Neural progenitor cell (in vitro differentiated cells): ENCODE measurements at regions not wholly inside any gene's neighbourhood (a gene's known extent, or its start where the extent isn't known, plus 50 kb on each side); places are given as distances from the start of the nearest gene placed in this dataset.
"Not testable (repeated sequence)": the region's sequence is repeated elsewhere in the genome, so short reads cannot be mapped to it uniquely, and the experiment has no call there.

ENCODE experiments used
- DNase-seq: peaks from one replicate; pipeline ENCODE4 v3.0.0-alpha.2; 2016; ENCODE audit warnings: low spot score
- H2AFZ ChIP-seq: fragments of 200-600 bp; sonication (generic); replicated peaks from 2 replicates; pipeline ENCODE4 v1.6.1; 2016; ENCODE audit warnings: antibody characterized with exemption
- H3F3A ChIP-seq: fragments of 200-600 bp; sonication (generic); 2 replicates; pipeline ENCODE4 v1.6.1; 2016; ENCODE audit warnings: antibody characterized with exemption, low read depth
- H3K27ac ChIP-seq: fragments of 200-600 bp; sonication (generic); 2 replicates; pipeline ENCODE4 v1.5.1; 2016; ENCODE audit warnings: mild to moderate bottlenecking
- H3K27me3 ChIP-seq: fragments of 200-600 bp; sonication (generic); 2 replicates; pipeline ENCODE4 v1.6.1; 2016; ENCODE audit warnings: mild to moderate bottlenecking, moderate library complexity
- H3K36me3 ChIP-seq: fragments of 200-600 bp; sonication (generic); 2 replicates; pipeline ENCODE4 v1.5.1; 2016
- H3K4me1 ChIP-seq: fragments of 200-600 bp; sonication (generic); 2 replicates; pipeline ENCODE4 v1.6.1; 2016; ENCODE audit warnings: mixed run types
- H3K4me2 ChIP-seq: fragments of 200-600 bp; sonication (generic); 2 replicates; pipeline ENCODE4 v1.6.1; 2016
- H3K4me3 ChIP-seq: fragments of 200-600 bp; sonication (generic); 2 replicates; pipeline ENCODE4 v1.5.1; 2016
- H3K79me2 ChIP-seq: fragments of 200-600 bp; sonication (generic); 2 replicates; pipeline ENCODE4 v1.6.1; 2016; ENCODE audit warnings: low read depth
- H3K9ac ChIP-seq: fragments of 200-600 bp; sonication (generic); 2 replicates; pipeline ENCODE4 v1.6.1; 2016
- H3K9me3 ChIP-seq: fragments of 200-600 bp; sonication (generic); 2 replicates; pipeline ENCODE4 v1.5.1; 2016; ENCODE audit warnings: low read depth
- H4K20me1 ChIP-seq: fragments of 200-600 bp; sonication (generic); 2 replicates; pipeline ENCODE4 v1.6.1; 2016; ENCODE audit warnings: low read depth
- H3K27ac Mint-ChIP-seq: 3 replicates; pipeline ENCODE4 v1.8.0; 2021; ENCODE audit warnings: mixed read lengths
- H3K27me3 Mint-ChIP-seq: 2 replicates; pipeline ENCODE4 v1.8.0; 2022; ENCODE audit warnings: low read depth, mild to moderate bottlenecking, inconsistent platforms, moderate library complexity, mixed read lengths; ENCODE audit not compliant: insufficient read depth
- H3K36me3 Mint-ChIP-seq: 3 replicates; pipeline ENCODE4 v1.8.0; 2021; ENCODE audit warnings: mixed read lengths
- H3K4me1 Mint-ChIP-seq: 3 replicates; pipeline ENCODE4 v1.8.0; 2021; ENCODE audit warnings: mixed read lengths
- H3K4me3 Mint-ChIP-seq: 3 replicates; pipeline ENCODE4 v1.8.0; 2021; ENCODE audit warnings: mild to moderate bottlenecking, moderate library complexity, mixed read lengths
- H3K9me3 Mint-ChIP-seq: 3 replicates; pipeline ENCODE4 v1.8.0; 2020; ENCODE audit warnings: mixed read lengths
- CTCF ChIP-seq: fragments of 200-600 bp; sonication (generic); IDR thresholded peaks from 2 replicates; pipeline ENCODE4 v1.5.1; 2017; ENCODE audit warnings: antibody characterized with exemption, mild to moderate bottlenecking
- EZH2 ChIP-seq: fragments of 200-600 bp; sonication (generic); IDR thresholded peaks from 2 replicates; pipeline ENCODE4 v1.6.1; 2017; ENCODE audit warnings: antibody characterized with exemption, mild to moderate bottlenecking, moderate library complexity
- EZH2phosphoT487 ChIP-seq: fragments of 200-600 bp; sonication (generic); IDR thresholded peaks from 2 replicates; pipeline ENCODE4 v1.6.1; 2017; ENCODE audit warnings: antibody characterized with exemption

DNA sequence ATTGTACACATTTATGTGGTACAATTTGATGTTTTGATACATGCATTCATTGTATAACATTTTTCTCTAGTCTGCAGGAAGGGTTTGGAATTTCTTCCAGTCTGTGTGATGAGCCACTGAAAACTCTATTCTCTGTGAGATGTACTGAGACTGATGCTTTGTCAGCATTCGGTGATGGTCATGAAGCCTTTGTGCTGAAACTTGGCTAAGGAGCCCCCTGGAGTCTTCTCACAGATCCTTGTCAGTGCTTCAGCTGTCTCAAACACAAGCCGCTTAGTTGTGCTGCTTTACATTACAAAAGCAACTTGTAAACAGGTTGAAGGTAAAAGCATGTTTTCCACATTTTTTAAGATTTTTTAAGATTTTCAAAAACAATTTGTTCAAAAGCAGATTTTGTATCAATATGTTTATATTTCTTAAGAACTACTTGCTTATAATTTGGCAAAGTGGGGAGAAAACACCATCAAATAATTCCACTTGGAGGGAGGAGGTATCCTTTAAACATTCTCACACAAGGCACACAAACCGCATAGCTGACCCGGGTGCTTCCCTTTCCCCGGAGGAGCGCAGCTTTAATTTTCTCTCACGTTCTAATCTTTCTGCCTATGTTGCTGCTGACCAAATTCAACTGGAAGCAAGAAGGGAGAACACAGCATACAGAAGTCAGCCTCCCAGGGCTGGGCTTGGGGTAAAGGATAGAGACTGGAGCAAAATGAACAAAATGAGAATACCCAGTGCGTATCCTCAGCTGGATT is 249.8 kb upstream of the VSTM2A start:
- peak overlapping the region; percentile 24 for H3K4me3 ChIP-seq
- H2AFZ ChIP-seq, result peak overlapping the region; percentile 30
- no peaks in the 10 kb centered on the region for H4K20me1 ChIP-seq
- H3K4me1 ChIP-seq, result peaks cover 20% of the 10 kb centered on the region
- peaks cover 1% of the 10 kb centered on the region for H3K36me3 ChIP-seq
- no peak overlapping the region for H3K9ac ChIP-seq
- H3K9me3 ChIP-seq, result peaks cover 4% of the 10 kb centered on the region
- Mint-ChIP-seq H3K4me1 (peaks cover 13% of the 10 kb centered on the region), H3K36me3 (peaks cover 3% of the 10 kb centered on the region), H3K4me3 (no peak overlapping the region), H3K27me3 (peaks cover 3% of the 10 kb centered on the region), H3K27ac (peak overlapping the region; percentile 44), H3K9me3 (peaks cover 11% of the 10 kb centered on the region)
- no peak for TF ChIP-seq CTCF
- no peak for TF ChIP-seq EZH2
- TF ChIP-seq EZH2phosphoT487, result no peak
- peak overlapping the region; percentile 91 for H3K27ac ChIP-seq
- peak; percentile 92 for DNase-seq
- no peaks in the 10 kb centered on the region for H3K79me2 ChIP-seq
- H3K4me2 ChIP-seq, result peak overlapping the region; percentile 60
- H3F3A ChIP-seq, result peaks cover 22% of the 10 kb centered on the region
- no peaks in the 10 kb centered on the region for H3K27me3 ChIP-seq

DNA sequence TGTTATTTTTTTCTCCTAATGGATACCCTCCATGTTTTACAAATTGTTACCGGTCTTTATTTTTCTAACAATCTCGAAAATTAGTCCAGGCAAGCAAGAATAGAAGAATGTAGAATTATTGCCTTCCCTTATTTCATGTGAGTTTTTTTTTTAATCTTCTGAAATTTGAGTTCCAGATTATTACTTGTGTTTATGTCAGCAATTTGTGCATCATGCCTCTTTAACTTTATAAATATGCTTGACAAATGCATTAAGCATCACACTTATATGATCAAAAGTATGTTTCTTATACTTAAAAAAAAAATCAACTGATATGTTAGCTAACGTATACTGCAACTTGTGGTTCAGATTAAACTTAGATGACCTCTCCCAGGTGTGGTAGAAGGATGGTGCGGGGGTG is 242.7 kb upstream of the VSTM2A start:
- Mint-ChIP-seq H3K9me3 (peaks cover 2% of the 10 kb centered on the region), H3K36me3 (no peaks in the 10 kb centered on the region), H3K4me3 (no peak overlapping the region), H3K27me3 (peaks cover 5% of the 10 kb centered on the region), H3K27ac (no peak overlapping the region), H3K4me1 (no peaks in the 10 kb centered on the region)
- no peaks in the 10 kb centered on the region for H3K27me3 ChIP-seq
- H3F3A ChIP-seq, result no peaks in the 10 kb centered on the region
- no peaks in the 10 kb centered on the region for H4K20me1 ChIP-seq
- no peak overlapping the region for H3K9ac ChIP-seq
- TF ChIP-seq EZH2phosphoT487, result no peak
- no peak for TF ChIP-seq EZH2
- TF ChIP-seq CTCF, result no peak
- H3K4me1 ChIP-seq, result peaks cover 8% of the 10 kb centered on the region
- no peaks in the 10 kb centered on the region for H3K36me3 ChIP-seq
- H3K27ac ChIP-seq, result no peak overlapping the region
- H3K4me3 ChIP-seq, result no peak overlapping the region
- no peak overlapping the region for H2AFZ ChIP-seq
- no peaks in the 10 kb centered on the region for H3K9me3 ChIP-seq
- H3K79me2 ChIP-seq, result no peaks in the 10 kb centered on the region
- H3K4me2 ChIP-seq, result no peak overlapping the region
- no peak for DNase-seq

DNA sequence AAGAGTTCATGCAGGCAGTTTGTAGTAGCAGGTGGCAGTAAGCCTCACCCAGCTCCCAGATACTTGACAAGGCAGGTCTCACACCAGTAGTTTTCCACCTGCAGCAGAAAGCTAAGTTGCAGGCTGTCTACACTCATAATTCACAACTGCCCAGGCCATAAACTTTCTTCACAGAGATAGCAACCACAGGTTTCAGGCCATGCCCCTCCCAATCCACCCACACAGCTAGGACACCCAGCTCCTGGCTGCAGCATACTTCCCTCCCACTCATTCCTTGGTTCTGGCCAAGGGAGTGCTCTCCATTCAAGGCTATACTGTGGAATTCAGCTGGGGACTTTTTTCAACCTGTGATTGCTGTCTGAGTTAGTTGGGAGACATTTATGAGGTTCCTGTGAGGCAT is 226.2 kb upstream of the VSTM2A start:
- H3K27ac ChIP-seq, H3K27me3 Mint-ChIP-seq, H3K4me3 Mint-ChIP-seq, H3K79me2 ChIP-seq, H3K27me3 ChIP-seq, H3K9me3 Mint-ChIP-seq, H3K4me1 Mint-ChIP-seq, H2AFZ ChIP-seq, DNase-seq, H3K9ac ChIP-seq, H3F3A ChIP-seq, H3K27ac Mint-ChIP-seq, H3K4me3 ChIP-seq, H3K4me2 ChIP-seq, H3K9me3 ChIP-seq, H3K36me3 ChIP-seq, H4K20me1 ChIP-seq, H3K4me1 ChIP-seq, H3K36me3 Mint-ChIP-seq: not testable (repeated sequence)

DNA sequence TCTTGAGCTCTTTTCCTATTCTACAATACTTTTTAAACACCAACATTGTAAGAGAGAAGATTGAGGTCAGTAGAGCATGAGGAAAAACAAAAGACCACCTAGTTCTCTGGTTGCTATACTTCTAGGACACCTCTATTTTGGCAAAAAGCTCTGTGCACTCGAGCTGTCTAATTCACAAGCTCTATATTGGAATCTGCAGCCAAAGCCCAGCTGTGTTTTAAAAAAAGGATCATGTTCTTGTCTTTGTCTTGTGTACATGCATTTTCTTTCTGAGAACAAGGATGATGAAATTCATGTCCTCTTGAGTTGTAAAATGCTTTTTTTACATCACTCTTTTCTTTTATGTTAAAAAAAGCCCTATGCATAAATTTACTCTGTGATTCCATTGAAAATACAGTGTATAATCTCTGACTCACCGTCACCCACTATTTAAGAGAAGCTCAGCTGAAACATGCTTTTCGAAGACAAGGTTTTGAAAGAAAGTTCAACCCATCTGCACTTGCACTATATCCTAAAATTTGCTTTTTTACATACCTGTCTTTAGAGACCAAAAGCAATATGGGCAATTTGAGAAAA is 215.5 kb upstream of the VSTM2A start:
- TF ChIP-seq EZH2 (no peak), CTCF (no peak), EZH2phosphoT487 (no peak)
- Mint-ChIP-seq H3K27ac (no peak overlapping the region), H3K4me3 (no peak overlapping the region), H3K36me3 (no peaks in the 10 kb centered on the region), H3K4me1 (peaks cover 24% of the 10 kb centered on the region), H3K9me3 (peaks cover 12% of the 10 kb centered on the region), H3K27me3 (peaks cover 6% of the 10 kb centered on the region)
- Histone ChIP-seq H3K4me1 (peaks cover 39% of the 10 kb centered on the region), H3K36me3 (no peaks in the 10 kb centered on the region), H4K20me1 (no peaks in the 10 kb centered on the region), H3K4me2 (peak overlapping the region; percentile 50), H2AFZ (no peak overlapping the region), H3K4me3 (no peak overlapping the region), H3F3A (no peaks in the 10 kb centered on the region), H3K27ac (no peak overlapping the region), H3K79me2 (no peaks in the 10 kb centered on the region), H3K9ac (no peak overlapping the region), H3K27me3 (peaks cover 17% of the 10 kb centered on the region), H3K9me3 (no peaks in the 10 kb centered on the region)
- DNase-seq, result peak; percentile 34
